ENCODE measurements at regions not wholly inside any gene's neighbourhood (a gene's known extent, or its start where the extent isn't known, plus 50 kb on each side); places are given as distances from the start of the nearest gene placed in this dataset.

- BruUV-seq (replicated peaks), result no TSS peak
- Histone ChIP-seq H3K4me3 (ENCODE audit: low read depth, low read length) (no peak overlapping the region), H3K27me3 (replicated peaks; ENCODE audit: control insufficient read depth, insufficient read depth, low read length) (no peaks in the 10 kb centered on the region), H3K9me3 (no peaks in the 10 kb centered on the region), H3K36me3 (ENCODE audit: control insufficient read depth, insufficient read depth, low read length) (no peaks in the 10 kb centered on the region), H3K4me1 (peaks cover 13% of the 10 kb centered on the region)
- TF ChIP-seq CTCF (IDR thresholded peaks at IDR 0.05; ENCODE audit: insufficient read depth in 1 of 2, low read depth in 1 of 2, low read length in 1 of 2, severe bottlenecking in 1 of 2, unreplicated experiment in 1 of 2), result no peak
- DNase-seq, result no peak
- no peaks in the 10 kb centered on the region for H3K36me3 Mint-ChIP-seq (ENCODE audit: insufficient read depth, unreplicated experiment)
- intact Hi-C loops (cut with micrococcal nuclease; ENCODE audit: unreplicated experiment), result no loop called here
- H3K4me1 Mint-ChIP-seq (ENCODE audit: low read depth, unreplicated experiment), result peaks cover 19% of the 10 kb centered on the region
- CTCF ChIA-PET, result no interaction called here
- no peak overlapping the region for H3K4me3 Mint-ChIP-seq (ENCODE audit: unreplicated experiment)
- no peak overlapping the region for H3K27ac Mint-ChIP-seq (ENCODE audit: unreplicated experiment)
- POLR2A ChIA-PET, result no interaction called here
- H3K9me3 Mint-ChIP-seq (ENCODE audit: unreplicated experiment), result no peaks in the 10 kb centered on the region
- H3K27me3 Mint-ChIP-seq (ENCODE audit: insufficient read depth, unreplicated experiment), result no peaks in the 10 kb centered on the region
Measured at GRCh38 chr12:116441292-116441691, 117.9 kb upstream of the MAP1LC3B2 start.

GRCh38 chr12:116442304-116442703, 116.9 kb upstream of the MAP1LC3B2 start:
- Mint-ChIP-seq H3K4me3 (ENCODE audit: unreplicated experiment) (no peak overlapping the region), H3K4me1 (ENCODE audit: low read depth, unreplicated experiment) (peaks cover 9% of the 10 kb centered on the region), H3K9me3 (ENCODE audit: unreplicated experiment) (no peaks in the 10 kb centered on the region), H3K27ac (ENCODE audit: unreplicated experiment) (no peak overlapping the region), H3K36me3 (ENCODE audit: insufficient read depth, unreplicated experiment) (peaks cover 5% of the 10 kb centered on the region), H3K27me3 (ENCODE audit: insufficient read depth, unreplicated experiment) (no peaks in the 10 kb centered on the region)
- POLR2A ChIA-PET, result no interaction called here
- CTCF ChIA-PET, result no interaction called here
- H3K36me3 ChIP-seq (ENCODE audit: control insufficient read depth, insufficient read depth, low read length), result no peaks in the 10 kb centered on the region
- peaks cover 3% of the 10 kb centered on the region; the same call in 1 of the 2 replicates for H3K4me1 ChIP-seq
- no peaks in the 10 kb centered on the region for H3K9me3 ChIP-seq
- H3K4me3 ChIP-seq (ENCODE audit: low read depth, low read length), result no peak overlapping the region
- TF ChIP-seq CTCF (IDR thresholded peaks at IDR 0.05; ENCODE audit: insufficient read depth in 1 of 2, low read depth in 1 of 2, low read length in 1 of 2, severe bottlenecking in 1 of 2, unreplicated experiment in 1 of 2), result no peak
- no peak for DNase-seq
- intact Hi-C loops (cut with micrococcal nuclease; ENCODE audit: unreplicated experiment), result no loop called here
- BruUV-seq (replicated peaks), result no TSS peak
- H3K27me3 ChIP-seq (replicated peaks; ENCODE audit: control insufficient read depth, insufficient read depth, low read length), result no peaks in the 10 kb centered on the region

- no peaks in the 10 kb centered on the region for H3K27me3 ChIP-seq (replicated peaks; ENCODE audit: control insufficient read depth, insufficient read depth, low read length)
- peaks cover 5% of the 10 kb centered on the region for H3K36me3 Mint-ChIP-seq (ENCODE audit: insufficient read depth, unreplicated experiment)
- no peaks in the 10 kb centered on the region for H3K36me3 ChIP-seq (ENCODE audit: control insufficient read depth, insufficient read depth, low read length)
- ChIA-PET CTCF (no interaction called here), POLR2A (no interaction called here)
- H3K27ac Mint-ChIP-seq (ENCODE audit: unreplicated experiment), result no peak overlapping the region
- intact Hi-C loops (cut with micrococcal nuclease; ENCODE audit: unreplicated experiment), result no loop called here
- no peak overlapping the region for H3K4me3 Mint-ChIP-seq (ENCODE audit: unreplicated experiment)
- no peaks in the 10 kb centered on the region for H3K9me3 Mint-ChIP-seq (ENCODE audit: unreplicated experiment)
- BruUV-seq (replicated peaks), result no TSS peak
- H3K4me1 ChIP-seq, result no peaks in the 10 kb centered on the region
- peaks cover 3% of the 10 kb centered on the region for H3K4me1 Mint-ChIP-seq (ENCODE audit: low read depth, unreplicated experiment)
- no peak for TF ChIP-seq CTCF (IDR thresholded peaks at IDR 0.05; ENCODE audit: insufficient read depth in 1 of 2, low read depth in 1 of 2, low read length in 1 of 2, severe bottlenecking in 1 of 2, unreplicated experiment in 1 of 2)
- H3K27me3 Mint-ChIP-seq (ENCODE audit: insufficient read depth, unreplicated experiment), result no peaks in the 10 kb centered on the region
- no peak for DNase-seq
- no peaks in the 10 kb centered on the region for H3K9me3 ChIP-seq
- no peak overlapping the region for H3K4me3 ChIP-seq (ENCODE audit: low read depth, low read length)
Measured at GRCh38 chr12:116442946-116443345, 116.2 kb upstream of the MAP1LC3B2 start.
